Embryonic facial prominence (tissue), 1 donor: ENCODE measurements at regions not wholly inside any gene's neighbourhood (a gene's known extent, or its start where the extent isn't known, plus 50 kb on each side); places are given as distances from the start of the nearest gene placed in this dataset.
"Not testable (repeated sequence)": the region's sequence is repeated elsewhere in the genome, so short reads cannot be mapped to it uniquely, and the experiment has no call there.

Experiments
- DNase-seq: peaks from one replicate; pipeline ENCODE4 v3.0.0-alpha.2; 2016; ENCODE audit errors: extremely low spot score

DNA sequence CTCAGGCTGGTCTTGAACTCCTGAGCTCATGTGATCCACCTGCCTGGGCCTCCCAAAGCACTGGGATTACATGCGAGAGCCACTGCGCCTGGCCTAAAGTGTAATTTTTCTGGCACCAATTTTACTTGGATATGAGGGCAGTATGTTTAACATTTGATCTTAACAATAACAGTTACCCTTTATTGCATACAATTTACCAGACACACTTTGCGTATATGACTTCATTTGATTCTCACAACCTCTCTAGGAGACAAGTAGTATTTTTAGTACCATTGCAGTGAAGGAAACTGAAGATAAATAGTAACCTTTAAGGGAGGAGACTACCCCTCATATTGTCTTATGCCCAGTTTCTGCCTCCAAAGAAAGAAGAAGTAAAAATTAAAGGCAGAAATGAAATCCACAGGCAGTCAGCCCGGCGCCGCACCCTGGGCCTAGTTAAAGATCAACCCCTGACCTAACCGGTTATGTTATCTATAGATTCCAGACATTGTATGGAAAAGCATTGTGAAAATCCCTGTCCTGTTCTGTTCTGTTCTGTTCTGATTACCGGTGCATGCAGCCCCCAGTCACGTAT is 54.0 kb downstream of the CYP26A1 start:
- DNase-seq, result not testable (repeated sequence)

DNA sequence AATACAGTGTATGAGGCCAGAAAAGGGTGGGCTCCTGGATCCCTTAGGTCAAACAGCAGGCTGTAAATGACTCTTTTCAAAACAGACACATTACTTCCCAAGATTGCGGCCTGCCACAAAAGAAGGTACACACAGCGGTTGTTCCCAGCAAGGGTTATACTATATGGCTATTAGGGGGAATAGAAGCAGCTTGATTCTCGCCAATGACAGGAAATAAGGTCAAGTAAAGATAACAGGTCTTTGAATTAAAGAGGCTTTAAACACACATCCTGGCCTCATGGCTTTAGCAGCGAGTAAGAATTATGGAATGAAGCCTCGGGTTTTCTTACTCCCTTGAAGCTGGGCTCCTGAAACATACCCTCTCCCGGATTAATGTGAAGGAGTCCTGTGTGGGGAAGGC is 58.3 kb downstream of the CYP26A1 start:
- DNase-seq, result no peak

DNA sequence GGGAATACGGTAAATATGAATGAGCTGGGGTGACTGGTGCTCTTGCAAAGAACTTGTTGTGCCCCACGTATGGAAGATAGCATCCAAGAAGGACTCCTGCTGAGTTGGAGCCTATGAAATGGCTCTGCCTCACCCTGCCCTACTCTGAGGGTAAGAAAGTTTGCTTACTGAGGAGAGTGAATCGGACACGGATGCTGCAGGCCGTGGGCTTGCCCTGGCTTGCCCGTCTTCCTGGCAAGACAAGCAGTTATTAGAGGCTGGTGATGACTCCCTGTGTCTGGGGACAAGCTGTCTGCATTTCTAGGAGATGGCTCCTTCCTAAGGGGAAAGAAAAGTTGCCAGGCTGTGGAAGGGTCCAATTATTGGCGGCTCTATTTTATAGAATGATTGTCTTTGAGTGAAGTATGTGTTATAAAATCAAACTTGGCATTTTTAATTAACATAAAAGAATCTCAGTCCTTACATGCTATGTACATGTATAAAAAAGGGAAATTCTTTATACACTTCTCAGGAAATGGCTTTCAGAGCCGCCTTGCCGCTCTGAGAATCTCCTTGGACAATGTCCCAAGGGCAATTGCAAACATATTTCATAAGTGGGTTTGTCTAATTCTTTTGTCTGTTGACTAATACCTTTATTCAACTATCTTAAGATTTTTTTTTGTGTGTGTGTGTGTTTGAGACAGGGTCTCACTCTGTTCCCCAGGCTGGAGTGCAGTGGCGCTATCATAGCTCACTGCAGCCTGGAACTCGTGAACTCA is 64.6 kb downstream of the CYP26A1 start:
- DNase-seq, result no peak

DNA sequence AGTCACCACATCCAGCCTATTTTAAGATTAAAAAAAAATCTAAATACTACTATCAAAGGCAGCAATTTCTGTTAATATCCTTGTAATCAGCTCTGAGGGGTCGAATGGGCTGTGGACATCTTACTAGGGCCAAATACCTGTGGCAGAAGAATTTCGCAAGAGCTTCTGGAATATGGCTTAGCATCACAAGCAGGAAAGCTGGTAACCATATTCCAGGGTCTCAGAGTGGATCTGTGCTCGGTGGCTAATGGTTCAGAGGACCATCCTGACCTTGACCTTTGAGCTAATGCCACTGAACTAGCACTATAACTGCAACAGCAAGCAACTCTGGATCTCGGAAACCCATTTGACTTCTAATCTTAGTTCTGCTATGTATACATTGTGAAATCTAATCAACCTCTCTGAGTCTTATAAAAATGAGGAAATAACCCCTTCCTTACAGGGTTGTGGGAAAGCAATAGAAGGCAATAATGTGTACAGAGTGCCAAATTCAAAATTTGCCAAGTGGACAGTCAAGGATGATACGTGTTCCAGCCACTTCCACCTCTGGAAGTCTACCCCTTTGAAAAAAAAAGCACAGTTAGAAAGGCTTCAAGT is 65.5 kb downstream of the CYP26A1 start:
- no peak for DNase-seq

DNA sequence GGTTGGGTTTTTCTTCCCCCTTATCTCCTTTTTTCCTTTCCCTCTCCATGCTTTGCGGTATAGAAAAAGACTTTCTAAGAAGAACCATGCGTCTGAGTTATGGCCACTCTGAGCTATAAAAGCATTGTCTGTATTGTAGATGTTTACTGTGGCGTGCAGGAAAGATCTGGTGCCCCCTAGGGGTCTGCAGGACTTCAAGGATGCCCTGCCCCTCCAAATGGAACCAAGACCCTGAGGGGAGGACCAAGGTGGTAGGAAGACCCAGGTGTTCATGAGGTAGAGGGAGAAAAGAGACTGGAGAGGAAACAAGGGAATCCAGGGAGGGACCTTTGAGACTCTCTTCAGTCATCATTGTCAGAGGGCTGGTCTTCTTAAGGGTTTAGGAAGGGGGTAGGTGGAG is 68.8 kb downstream of the CYP26A1 start:
- DNase-seq, result no peak

DNA sequence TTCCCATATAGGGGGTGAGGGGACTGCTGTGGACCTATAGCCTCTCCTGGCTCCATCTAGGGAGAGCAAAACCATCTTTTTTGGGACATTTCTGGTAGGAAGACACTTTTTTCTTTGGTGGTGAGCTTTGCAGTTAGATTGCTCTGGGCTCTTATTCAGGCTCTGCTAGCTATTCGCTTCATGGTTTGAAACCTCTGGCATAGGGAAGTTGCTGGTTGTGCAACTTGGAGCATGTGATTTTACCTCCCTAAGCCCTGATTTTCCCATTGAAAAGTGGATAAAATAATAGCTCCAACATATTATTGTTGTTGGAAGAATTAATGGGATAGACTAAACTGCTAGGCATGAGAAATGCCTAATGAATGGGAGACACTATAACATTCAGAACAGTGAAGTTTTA is 69.6 kb downstream of the CYP26A1 start:
- no peak for DNase-seq

DNA sequence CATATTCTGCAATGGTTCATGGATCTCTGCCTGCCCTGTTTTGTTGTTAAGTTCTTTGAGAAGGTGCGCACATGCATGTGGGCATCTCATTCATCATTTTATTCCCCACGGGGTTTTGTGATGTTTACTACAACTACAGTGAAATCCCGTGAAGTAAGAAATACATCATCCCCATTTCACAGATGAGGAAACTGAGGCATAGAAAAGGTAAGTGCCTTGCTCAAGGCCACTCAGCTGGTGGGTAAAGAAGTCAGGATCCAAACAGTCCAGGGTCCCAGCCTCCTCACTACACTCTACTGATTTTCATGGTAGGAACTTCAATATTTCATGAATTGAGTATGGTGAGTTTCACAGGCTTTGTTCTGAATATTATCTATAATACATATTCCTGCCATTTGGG is 72.6 kb downstream of the CYP26A1 start:
- DNase-seq, result no peak

DNA sequence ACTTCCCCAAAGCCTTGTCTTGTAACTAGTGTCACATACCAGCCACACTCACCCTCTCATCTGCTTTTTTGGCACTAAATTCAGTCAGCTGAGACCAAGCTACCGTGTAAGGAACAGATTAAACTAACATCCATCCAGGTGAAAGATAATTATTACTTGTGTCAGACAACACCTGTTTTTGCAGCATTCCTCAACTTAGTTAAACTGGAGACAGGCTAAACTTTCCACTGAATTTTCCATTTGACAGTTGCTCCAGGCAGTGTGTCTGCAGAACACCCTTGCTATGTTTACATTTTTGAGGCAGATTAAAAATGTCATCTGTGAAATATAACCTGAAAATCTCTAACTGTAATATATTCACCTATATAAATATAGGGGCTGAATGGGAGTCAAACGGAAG is 73.6 kb downstream of the CYP26A1 start:
- no peak for DNase-seq

DNA sequence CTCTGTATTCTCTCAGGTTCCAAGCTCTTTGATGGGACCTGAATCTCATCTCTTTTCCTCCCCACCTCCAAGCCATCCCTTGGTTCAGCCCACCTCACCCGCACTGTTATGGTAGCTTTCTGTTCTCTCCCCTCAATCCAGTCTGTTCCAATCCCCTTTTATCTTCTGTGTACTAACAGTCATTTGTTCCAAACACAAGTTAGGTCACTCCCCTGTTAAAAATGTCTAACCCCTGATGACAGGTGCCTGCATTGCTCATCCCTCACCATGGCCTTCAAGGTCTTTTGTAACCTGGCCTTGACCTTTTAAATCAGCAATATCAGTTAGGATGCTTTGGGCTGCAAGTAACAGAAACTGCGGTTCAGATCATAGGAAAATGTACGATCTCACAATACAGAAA is 74.8 kb downstream of the CYP26A1 start:
- no peak for DNase-seq

DNA sequence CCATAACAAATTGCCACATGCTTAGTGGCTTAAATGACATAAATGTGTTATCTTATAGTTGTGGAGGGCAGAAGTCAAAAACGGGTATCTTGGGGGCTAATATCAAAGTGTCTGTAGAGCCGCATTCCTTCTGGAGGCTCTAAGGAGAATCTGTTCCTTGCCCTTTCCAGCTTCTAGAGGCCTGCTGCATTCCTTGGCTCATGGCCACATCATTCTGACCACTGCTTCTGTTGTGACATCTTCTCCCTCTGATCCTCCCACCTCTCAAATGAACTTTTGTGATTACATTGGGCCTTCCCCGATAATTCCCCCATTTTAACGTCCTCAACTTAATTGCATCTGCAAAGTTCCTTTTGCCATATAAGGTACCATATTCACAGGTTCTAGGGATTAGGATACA is 76.1 kb downstream of the CYP26A1 start:
- no peak for DNase-seq

DNA sequence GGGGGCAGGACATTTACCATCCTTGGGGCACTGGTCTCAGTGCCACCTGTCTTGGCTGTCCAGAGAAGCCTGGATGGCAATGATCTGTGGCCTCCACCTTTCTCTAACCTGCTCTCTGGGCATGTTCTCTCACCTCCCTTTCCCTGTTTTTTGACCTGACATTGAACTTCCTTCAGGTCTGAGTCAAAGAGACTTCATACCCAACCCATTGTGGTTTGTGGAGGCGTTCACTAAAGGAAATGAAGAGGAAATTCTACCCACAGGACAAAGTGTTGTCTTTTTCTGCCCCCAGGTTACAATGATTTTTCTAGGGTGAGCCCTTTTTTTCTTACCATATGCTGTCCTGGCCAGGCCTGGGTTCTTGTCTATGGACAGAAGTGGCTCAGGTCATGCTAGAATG is 76.6 kb downstream of the CYP26A1 start:
- no peak for DNase-seq

DNA sequence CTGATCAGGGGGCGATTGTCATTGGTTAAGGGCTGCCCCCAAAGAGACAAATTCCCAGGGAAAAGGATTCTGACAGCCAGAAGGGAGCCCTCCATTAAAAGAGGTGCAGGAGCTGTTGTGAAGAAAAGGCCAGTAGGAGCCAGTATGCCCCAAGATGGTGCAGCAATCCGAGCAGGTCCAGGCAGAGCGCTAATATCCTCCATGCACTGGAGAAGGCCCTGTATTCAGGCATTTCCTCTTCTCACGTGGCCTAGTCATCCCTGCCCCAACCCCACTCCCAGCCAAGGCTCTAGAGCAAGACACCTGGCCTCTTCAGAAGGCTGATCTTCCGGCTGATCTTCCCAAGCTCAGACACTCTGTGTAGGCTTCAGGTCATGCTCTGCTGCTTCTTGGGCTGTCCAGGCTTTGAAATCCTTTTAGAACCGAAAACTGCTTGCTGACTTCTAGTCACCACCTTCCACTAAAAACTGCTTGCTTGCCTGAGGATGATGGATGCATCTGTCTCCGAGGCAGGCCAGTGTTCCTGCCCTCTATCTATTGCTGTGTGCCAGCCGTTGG is 77.4 kb downstream of the CYP26A1 start:
- no peak for DNase-seq

DNA sequence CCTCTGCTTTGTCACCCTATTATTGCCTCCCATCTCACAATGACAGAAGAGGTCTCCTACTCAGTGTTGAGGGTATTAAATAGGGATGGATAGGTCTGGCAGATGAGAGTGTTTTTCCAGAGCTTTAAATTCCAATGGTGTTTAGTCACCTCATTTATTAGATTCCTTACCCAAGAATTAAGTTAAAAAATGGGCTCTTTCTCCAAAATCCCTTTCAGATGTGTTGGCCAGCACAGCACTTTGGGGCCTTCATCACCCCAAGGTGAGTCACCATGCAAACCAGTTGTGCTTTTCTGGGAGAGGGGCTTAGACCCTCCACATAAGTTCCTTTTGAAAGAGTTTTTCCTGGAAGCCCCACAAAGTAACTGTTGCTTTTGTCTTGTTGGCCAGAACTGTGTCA is 78.4 kb downstream of the CYP26A1 start:
- DNase-seq, result no peak

DNA sequence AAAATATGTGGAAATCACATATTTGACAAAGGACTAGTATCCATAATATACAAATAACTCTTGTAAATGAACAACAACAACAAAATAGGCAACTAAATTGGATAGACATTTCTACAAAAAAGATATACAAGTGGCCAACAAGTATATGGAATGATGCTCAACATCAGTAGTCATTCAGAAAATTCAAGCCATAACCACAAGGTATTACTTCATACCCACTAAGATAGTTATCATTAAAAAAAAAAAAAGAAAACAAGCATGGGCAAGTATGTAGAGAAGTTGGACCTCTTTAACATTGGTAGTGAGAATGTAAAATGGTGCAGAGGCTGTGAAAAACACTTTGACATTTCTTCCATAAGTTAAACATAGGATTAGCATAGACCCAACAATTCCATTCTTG is 80.8 kb downstream of the CYP26A1 start:
- DNase-seq, result no peak

DNA sequence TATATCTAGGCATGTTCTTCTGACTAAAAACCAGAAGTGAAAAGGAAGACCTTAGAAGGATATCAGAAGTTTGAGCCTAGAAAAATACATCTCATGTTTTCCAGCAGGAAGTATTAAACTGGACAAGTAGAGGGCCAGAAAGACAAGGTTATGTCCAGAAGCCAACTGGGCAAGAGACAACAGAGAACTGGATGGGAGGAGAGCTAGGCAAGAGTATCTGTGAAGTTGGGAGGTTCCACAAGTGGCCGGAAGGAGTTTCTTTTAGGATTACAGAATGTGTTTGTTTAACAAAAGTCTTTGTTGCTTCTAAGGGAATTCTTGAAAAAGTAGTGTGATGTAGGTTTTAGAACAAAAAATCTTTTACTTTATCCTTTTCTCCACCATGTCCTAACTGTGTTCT is 86.4 kb downstream of the CYP26A1 start:
- DNase-seq, result no peak

DNA sequence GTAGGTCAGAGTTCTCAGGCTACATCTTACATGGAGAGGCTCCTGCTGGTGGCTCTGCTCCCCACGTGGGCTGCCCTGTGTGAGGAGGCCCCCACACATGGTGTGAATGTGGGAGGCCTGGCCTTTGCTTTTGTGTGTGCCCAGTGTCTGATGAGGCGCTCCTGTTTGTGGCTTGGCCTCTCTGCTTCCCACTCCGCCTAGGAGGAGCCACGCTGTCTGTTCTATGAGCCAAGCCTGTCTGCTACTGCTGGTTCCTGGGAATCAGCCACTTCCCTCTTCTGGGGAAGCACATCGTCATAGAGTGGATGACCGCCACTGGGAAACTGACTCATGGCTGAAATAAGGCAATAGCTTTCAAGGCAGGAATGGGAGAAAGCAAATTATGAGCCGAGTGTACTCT is 87.1 kb downstream of the CYP26A1 start:
- no peak for DNase-seq

DNA sequence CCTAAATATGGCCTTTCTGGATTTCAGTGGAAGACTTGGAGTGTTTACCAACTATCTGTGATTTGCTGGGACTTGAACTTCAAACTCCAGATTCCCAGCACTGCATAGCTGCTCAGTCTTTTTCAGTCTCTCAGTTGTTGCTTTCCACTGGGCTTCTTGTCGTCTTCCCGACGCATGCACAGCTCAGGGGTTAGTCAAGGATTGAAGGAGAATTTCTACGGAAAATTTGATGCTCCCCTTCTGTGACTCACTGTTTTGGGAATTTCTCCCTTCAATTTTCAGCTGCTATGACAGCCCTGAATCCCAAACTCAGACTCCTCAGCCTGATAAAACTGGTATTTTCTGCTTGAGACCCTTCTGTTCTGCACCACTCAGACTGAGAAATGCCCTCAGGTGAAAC is 91.7 kb downstream of the CYP26A1 start:
- no peak for DNase-seq

DNA sequence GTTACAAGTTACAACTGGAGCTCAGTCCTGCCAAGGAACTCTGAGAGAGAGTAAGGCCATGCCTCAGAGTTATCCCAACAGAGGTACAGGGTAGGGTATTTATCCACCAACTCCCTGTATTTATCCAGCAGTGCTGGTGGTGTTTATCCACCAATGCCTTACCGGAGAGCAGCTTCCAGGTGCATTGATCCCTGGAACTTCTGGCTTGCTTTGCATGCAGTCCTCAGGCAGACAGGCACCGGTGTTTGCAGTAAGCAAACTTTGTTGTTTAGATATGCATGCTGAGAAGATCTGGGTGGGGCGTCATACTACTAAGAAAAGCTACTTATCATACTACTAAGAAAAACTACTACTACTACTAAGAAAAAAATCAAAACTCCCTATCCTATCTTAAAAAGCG is 92.4 kb downstream of the CYP26A1 start:
- DNase-seq, result no peak

DNA sequence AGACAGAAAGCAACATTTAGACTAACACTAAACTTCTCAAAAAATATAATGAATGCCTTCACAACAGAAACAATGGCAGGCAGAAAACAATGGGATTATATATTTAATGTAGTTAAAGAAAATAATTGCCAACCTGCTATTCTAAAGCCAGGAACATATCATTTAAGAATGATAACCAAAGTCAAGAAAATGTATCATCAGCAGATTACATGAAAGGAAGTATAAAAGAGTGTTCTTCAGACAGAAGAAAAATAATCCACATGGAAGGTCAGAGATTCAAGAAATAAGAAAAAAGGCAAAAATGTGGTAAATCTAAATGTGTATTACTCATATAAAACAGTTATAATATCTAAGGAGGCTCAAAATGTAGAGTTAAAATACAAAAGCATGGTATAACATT is 98.1 kb downstream of the CYP26A1 start:
- DNase-seq, result no peak

DNA sequence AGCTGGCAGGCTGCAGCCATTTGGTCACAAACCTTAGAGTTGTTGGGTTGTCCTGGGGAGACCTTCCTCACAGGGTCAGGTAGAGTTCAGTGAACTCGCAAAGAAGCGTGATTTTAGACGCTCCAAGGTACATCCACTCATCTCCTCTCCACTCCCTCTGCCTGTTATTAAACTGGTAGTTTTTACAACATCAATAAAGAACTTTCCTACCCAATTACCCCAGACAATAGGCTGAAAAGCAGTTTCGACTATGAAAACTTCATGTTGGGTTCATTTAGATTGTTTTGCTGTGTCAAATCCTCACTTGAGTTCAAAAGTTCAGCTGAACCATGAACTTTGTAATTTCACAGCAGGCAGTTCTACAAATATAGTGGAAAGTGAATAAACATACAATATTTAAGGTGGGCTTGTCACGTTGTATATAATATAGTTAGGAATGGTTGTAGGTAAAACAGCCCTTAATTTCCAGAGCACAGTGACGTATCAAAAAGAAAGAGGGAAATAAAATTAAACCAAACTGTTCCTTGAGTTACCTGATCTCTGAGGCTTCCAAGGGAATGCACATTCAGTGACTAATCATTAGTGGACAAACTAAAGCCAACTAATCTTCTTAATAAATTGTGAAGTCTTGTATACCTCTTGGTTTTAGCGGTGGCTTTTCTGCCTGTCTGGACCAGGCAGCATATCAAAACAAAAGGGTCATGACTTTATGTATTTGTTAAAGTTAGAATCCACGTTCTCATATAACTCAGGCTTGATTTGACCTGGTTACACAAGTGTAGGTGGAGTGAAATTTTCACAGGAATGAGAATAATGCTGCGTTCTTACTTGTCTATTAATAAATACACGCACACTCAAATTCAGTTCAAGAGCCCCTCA is 100.5 kb downstream of the CYP26A1 start:
- DNase-seq, result no peak

DNA sequence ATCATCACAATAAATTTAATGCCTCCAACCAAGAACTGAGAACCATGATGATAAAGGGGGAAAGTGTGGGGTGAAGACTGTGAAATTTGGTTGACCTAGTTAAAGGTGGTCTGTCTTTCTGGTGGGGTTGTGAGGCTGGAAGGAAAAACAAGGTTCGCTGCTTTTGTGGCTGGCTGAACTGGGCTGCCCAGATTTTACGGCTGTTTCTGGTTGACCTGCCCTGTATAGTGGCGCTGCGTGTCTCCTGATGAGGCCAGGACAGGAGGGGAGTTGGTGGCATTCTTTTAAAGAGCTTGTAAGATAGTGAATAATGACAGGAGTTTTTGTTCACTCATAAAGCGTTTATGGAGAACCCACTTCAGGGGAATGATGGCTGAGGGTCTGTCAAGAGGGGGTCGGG is 101.8 kb downstream of the CYP26A1 start:
- no peak for DNase-seq

DNA sequence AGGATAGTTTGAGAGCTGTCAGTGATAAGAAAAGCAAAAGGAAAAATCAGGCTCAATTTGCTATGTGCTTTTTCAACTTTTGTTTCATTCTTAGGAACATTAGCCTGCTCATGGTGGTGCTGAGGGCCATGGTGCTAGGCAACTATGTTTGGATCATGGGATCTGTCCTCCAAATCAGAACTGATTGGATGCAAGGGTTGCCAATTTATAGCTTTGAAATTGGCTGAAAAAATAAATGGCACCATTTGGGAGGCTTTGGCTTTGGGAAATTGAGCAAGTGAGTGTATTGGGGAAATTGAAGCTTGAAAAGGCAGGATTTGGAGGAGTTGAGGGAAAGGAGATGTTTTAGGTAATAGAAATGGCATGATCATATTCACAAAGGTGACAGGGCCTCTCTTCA is 103.8 kb downstream of the CYP26A1 start:
- DNase-seq, result no peak
